ENCODE measurements at regions not wholly inside any gene's neighbourhood (a gene's known extent, or its start where the extent isn't known, plus 50 kb on each side); places are given as distances from the start of the nearest gene placed in this dataset.

DNA sequence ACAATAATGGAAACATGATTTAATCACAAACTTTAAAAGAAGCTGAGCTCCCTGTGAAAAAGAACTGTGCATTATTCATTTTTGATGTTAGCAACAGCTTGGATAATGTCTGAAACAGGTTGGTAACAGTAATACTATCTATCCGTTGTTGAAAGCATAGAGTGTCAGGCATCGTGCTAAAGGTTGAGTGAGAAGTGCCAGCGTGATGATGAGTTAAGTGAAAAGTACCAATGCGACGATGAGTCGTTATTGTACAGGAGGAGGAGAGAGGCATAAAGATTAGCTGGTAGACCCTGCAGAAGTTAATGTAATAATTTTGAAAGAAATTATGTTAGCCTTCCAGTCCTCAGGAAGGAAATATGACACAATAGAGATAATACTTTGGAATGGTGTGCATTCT is 593.6 kb downstream of the MAT2B start:
- H3K36me3 ChIP-seq (ENCODE audit: control insufficient read depth in 2 of 2, extremely low read depth in 1 of 2, insufficient read depth in 2 of 2, low read length in 2 of 2): no peaks in the 10 kb centered on the region
- no peaks in the 10 kb centered on the region for H3K27me3 ChIP-seq (ENCODE audit: control insufficient read depth in 2 of 2, insufficient read depth in 2 of 2, low read length in 2 of 2)
- CTCF ChIA-PET: interaction anchor here (1.4 to 1.8 kb wide), 2 partner anchors 24 to 86 kb away, joined by 3 to 6 read pairs; no protein-coding TSS in a partner anchor
- no peaks in the 10 kb centered on the region for H3K9me3 ChIP-seq (replicated peaks; ENCODE audit: control insufficient read depth, insufficient read depth, low read length)
- no peak for DNase-seq (ENCODE audit: low read depth, low spot score)
- no peak overlapping the region for H2AFZ ChIP-seq (ENCODE audit: low read depth, low read length)
- H3K27ac ChIP-seq (ENCODE audit: insufficient read depth, low read depth, low read length): no peak overlapping the region
- peak; percentile 7 for TF ChIP-seq FOS (IDR thresholded peaks at IDR 0.05; ENCODE audit: borderline replicate concordance, insufficient read depth, low read length)
- no peak for TF ChIP-seq MYC (IDR thresholded peaks at IDR 0.05; ENCODE audit: low read depth, low read length)
- no peak for TF ChIP-seq JUN (IDR thresholded peaks at IDR 0.05; ENCODE audit: borderline replicate concordance, insufficient read depth, insufficient read length, low read depth)
- H3K79me2 ChIP-seq (ENCODE audit: control insufficient read depth, insufficient read depth, low read length): no peaks in the 10 kb centered on the region
- H3K9ac ChIP-seq (replicated peaks; ENCODE audit: extremely low read depth, insufficient read depth, low read length): no peak overlapping the region
- no peak overlapping the region for H3K4me3 ChIP-seq (replicated peaks in 1 of 3; ENCODE audit: insufficient read depth in 1 of 3, low read depth in 1 of 3, low read length in 3 of 3)
- H4K20me1 ChIP-seq (replicated peaks; ENCODE audit: control insufficient read depth, extremely low read depth, insufficient read depth, low read length): no peaks in the 10 kb centered on the region
- no TSS peak for BruUV-seq (replicated peaks)
- POLR2A ChIA-PET: no interaction called here
- dilution Hi-C loops (cut with MboI; ENCODE audit: extremely low pct_ligation_motif_present, low sequenced_read_pairs): no loop called here
- H3K4me2 ChIP-seq (ENCODE audit: insufficient read depth, low read length): no peak overlapping the region
- H3K9me1 ChIP-seq (replicated peaks; ENCODE audit: control insufficient read depth, extremely low read depth, insufficient read depth, low read length): no peaks in the 10 kb centered on the region
- intact Hi-C loops (cut with micrococcal nuclease): loop anchor here (5.0 kb wide), 1 partner anchor 532 kb away; no protein-coding TSS in a partner anchor
- FAIRE-seq: no peak
- peaks cover 5% of the 10 kb centered on the region for H3K4me1 ChIP-seq (ENCODE audit: control insufficient read depth, extremely low read depth, insufficient read depth, low read length)

DNA sequence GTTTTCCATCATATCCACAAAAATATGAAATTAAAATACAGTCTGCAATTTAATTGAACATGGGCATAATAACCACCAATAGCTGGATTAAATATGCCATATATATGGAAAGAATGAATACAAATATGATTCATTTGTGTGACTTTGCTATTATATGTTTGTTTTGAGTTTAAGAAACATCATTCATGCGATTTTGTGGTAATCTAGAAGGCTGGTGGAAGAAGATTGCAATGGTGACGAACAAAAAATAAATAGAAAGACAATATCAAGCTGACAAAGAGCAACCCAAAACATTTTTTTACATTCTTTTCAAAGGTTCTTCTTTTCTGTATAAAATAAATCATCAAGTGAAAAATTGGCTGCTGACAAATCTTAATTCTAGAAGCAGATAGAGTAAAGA is 610.0 kb downstream of the MAT2B start:
- no peak for DNase-seq (ENCODE audit: low read depth, low spot score)
- H3K27ac ChIP-seq (ENCODE audit: insufficient read depth, low read depth, low read length): no peak overlapping the region
- ChIA-PET CTCF (no interaction called here), POLR2A (no interaction called here)
- no peaks in the 10 kb centered on the region for H3K4me1 ChIP-seq (ENCODE audit: control insufficient read depth, extremely low read depth, insufficient read depth, low read length)
- H3K27me3 ChIP-seq (ENCODE audit: control insufficient read depth in 2 of 2, insufficient read depth in 2 of 2, low read length in 2 of 2): no peaks in the 10 kb centered on the region
- no peak overlapping the region for H3K4me3 ChIP-seq (replicated peaks in 1 of 3; ENCODE audit: insufficient read depth in 1 of 3, low read depth in 1 of 3, low read length in 3 of 3)
- H3K9me3 ChIP-seq (replicated peaks; ENCODE audit: control insufficient read depth, insufficient read depth, low read length): no peaks in the 10 kb centered on the region
- TF ChIP-seq GATA2 (IDR thresholded peaks at IDR 0.05; ENCODE audit: insufficient read depth, insufficient read length, low read depth, low read length) (no peak), POLR2AphosphoS5 (IDR thresholded peaks at IDR 0.05; ENCODE audit: insufficient read depth, low read depth, low read length) (no peak), JUN (IDR thresholded peaks at IDR 0.05; ENCODE audit: borderline replicate concordance, insufficient read depth, insufficient read length, low read depth) (no peak)
- H3K9me1 ChIP-seq (replicated peaks; ENCODE audit: control insufficient read depth, extremely low read depth, insufficient read depth, low read length): no peaks in the 10 kb centered on the region
- H3K79me2 ChIP-seq (ENCODE audit: control insufficient read depth, insufficient read depth, low read length): no peaks in the 10 kb centered on the region
- H2AFZ ChIP-seq (ENCODE audit: low read depth, low read length): no peak overlapping the region
- H3K4me2 ChIP-seq (ENCODE audit: insufficient read depth, low read length): no peak overlapping the region
- FAIRE-seq: no peak
- no peaks in the 10 kb centered on the region for H4K20me1 ChIP-seq (replicated peaks; ENCODE audit: control insufficient read depth, extremely low read depth, insufficient read depth, low read length)
- no peak overlapping the region for H3K9ac ChIP-seq (replicated peaks; ENCODE audit: extremely low read depth, insufficient read depth, low read length)
- intact Hi-C loops (cut with micrococcal nuclease) (no loop called here), dilution Hi-C loops (cut with MboI; ENCODE audit: extremely low pct_ligation_motif_present, low sequenced_read_pairs) (no loop called here)
- no peaks in the 10 kb centered on the region for H3K36me3 ChIP-seq (ENCODE audit: control insufficient read depth in 2 of 2, extremely low read depth in 1 of 2, insufficient read depth in 2 of 2, low read length in 2 of 2)
- BruUV-seq (replicated peaks): no TSS peak

All from endothelial cell of umbilical vein (primary cell).